GM12878 (cell line): ENCODE measurements at regions not wholly inside any gene's neighbourhood (a gene's known extent, or its start where the extent isn't known, plus 50 kb on each side); places are given as distances from the start of the nearest gene placed in this dataset.

Source experiments
- ASH2L ChIP-seq: fragments of 300-600, 200-600 bp; sonication (generic); IDR thresholded peaks from 2 replicates; pipeline ENCODE4 v1.6.1; 2017; ENCODE audit warnings: low read depth, mild to moderate bottlenecking, borderline replicate concordance
- ATF2 ChIP-seq: IDR thresholded peaks from 2 replicates; pipeline ENCODE4 v1.6.1; 2012; ENCODE audit warnings: low read length, inconsistent platforms
- CTCF ChIP-seq, 3 experiments: IDR thresholded peaks in 2 of 3; conservative IDR thresholded peaks in 1 of 3; 2 replicates each; pipeline ENCODE4 v1.5.1; 2011; ENCODE audit warnings: low read depth in 3 of 3, low read length in 3 of 3, mild to moderate bottlenecking in 3 of 3, control low read depth in 2 of 3, moderate library complexity in 2 of 3, inconsistent platforms in 1 of 3, mixed read lengths in 1 of 3; ENCODE audit not compliant: control insufficient read depth in 2 of 3, insufficient read depth in 1 of 3; ENCODE audit errors: extremely low read depth in 1 of 3
- E2F4 ChIP-seq: IDR thresholded peaks from 2 replicates; pipeline ENCODE4 v1.6.1; 2012; ENCODE audit warnings: low read depth, low read length, improper control_type of control experiment
- JUNB ChIP-seq: IDR thresholded peaks from 2 replicates; pipeline ENCODE4 v1.6.1; 2016; ENCODE audit warnings: antibody characterized with exemption, mild to moderate bottlenecking
- MAX ChIP-seq: IDR thresholded peaks from 2 replicates; pipeline ENCODE4 v1.6.1; 2012; ENCODE audit warnings: low read depth, low read length, improper control_type of control experiment
- MEF2B ChIP-seq: fragments of 450-650 bp; IDR thresholded peaks from 2 replicates; pipeline ENCODE4 v1.6.1; 2018; ENCODE audit warnings: mild to moderate bottlenecking, moderate library complexity; ENCODE audit not compliant: partially characterized antibody, poor library complexity, severe bottlenecking
- NFXL1 ChIP-seq: fragments of 450-650 bp; IDR thresholded peaks from 2 replicates; pipeline ENCODE4 v1.6.1; 2017; ENCODE audit warnings: antibody characterized with exemption, mild to moderate bottlenecking, borderline replicate concordance
- POLR2A ChIP-seq: IDR thresholded peaks from 2 replicates; pipeline ENCODE4 v1.6.1; 2011; ENCODE audit warnings: low read depth, mild to moderate bottlenecking, low read length
- POLR2AphosphoS2 ChIP-seq: IDR thresholded peaks from 2 replicates; pipeline ENCODE4 v1.6.1; 2011; ENCODE audit warnings: low read depth, mild to moderate bottlenecking, low read length, improper control_type of control experiment, moderate library complexity
- PRDM15 ChIP-seq: fragments of 450-650 bp; formaldehyde crosslinking; IDR thresholded peaks from 2 replicates; pipeline ENCODE4 v1.4.0; 2020; ENCODE audit warnings: mild to moderate bottlenecking, moderate library complexity
- SMC3 ChIP-seq: IDR thresholded peaks from 2 replicates; pipeline ENCODE4 v1.6.1; 2011; ENCODE audit warnings: low read length, improper control_type of control experiment, borderline replicate concordance
- SUZ12 ChIP-seq: fragments of 200-600 bp; sonication (generic); IDR thresholded peaks from one replicate; pipeline ENCODE4 v1.6.1; 2018; ENCODE audit warnings: antibody characterized with exemption, mild to moderate bottlenecking; ENCODE audit not compliant: unreplicated experiment
- ZNF384 ChIP-seq: IDR thresholded peaks from 2 replicates; pipeline ENCODE4 v1.6.1; 2012; ENCODE audit warnings: low read depth, mild to moderate bottlenecking, low read length, improper control_type of control experiment, borderline replicate concordance

GRCh38 chr16:22633280-22633679 lies 122.6 kb downstream of the NPIPB5 start:
- TF ChIP-seq CTCF (IDR thresholded peaks at IDR 0.05 in 2 of 3, conservative IDR thresholded peaks at IDR 0.05 in 1 of 3; ENCODE audit: control insufficient read depth in 2 of 3, extremely low read depth in 1 of 3, insufficient read depth in 1 of 3, low read depth in 3 of 3, low read length in 3 of 3) (no peak), SUZ12 (no peak), MEF2B (no peak), NFXL1 (no peak), ATF2 (no peak), PRDM15 (CRISPR knock-in tag) (no peak), ZNF384 (no peak), MAX (no peak), E2F4 (no peak), JUNB (no peak), POLR2A (no peak), SMC3 (no peak), ASH2L (no peak), POLR2AphosphoS2 (no peak)
